HepG2 (cell line): ENCODE measurements at regions not wholly inside any gene's neighbourhood (a gene's known extent, or its start where the extent isn't known, plus 50 kb on each side); places are given as distances from the start of the nearest gene placed in this dataset.
A peak's percentile ranks its signal among the peaks of the same experiment; 100 is the strongest.

Experiments
- ARNTL ChIP-seq: sonication (generic); formaldehyde crosslinking; IDR thresholded peaks from 2 replicates; pipeline ENCODE4 v1.4.0; 2020; ENCODE audit warnings: mild to moderate bottlenecking, missing genetic modification reagents
- CHD2 ChIP-seq: IDR thresholded peaks from 2 replicates; pipeline ENCODE4 v1.6.1; 2011; ENCODE audit warnings: low read depth, low read length, improper control_type of control experiment
- E2F5 ChIP-seq: sonication (generic); formaldehyde crosslinking; conservative IDR thresholded peaks from 2 replicates; pipeline ENCODE4 v1.4.0; 2020; ENCODE audit warnings: missing genetic modification reagents
- FOXA1 ChIP-seq, 2 experiments: fragments of 450-650 bp in 1 of 2; sonication (generic) in 1 of 2; formaldehyde crosslinking in 1 of 2; IDR thresholded peaks; 2 replicates each; pipeline versions ENCODE4 v1.4.0 to v1.6.1; 2016 to 2020; ENCODE audit warnings: missing genetic modification reagents in 1 of 2
- GATAD2A ChIP-seq: IDR thresholded peaks from 2 replicates; pipeline ENCODE4 v1.6.1; 2016
- HBP1 ChIP-seq: IDR thresholded peaks from 2 replicates; pipeline ENCODE4 v1.6.1; 2016; ENCODE audit warnings: low read depth, control low read depth
- IKZF5 ChIP-seq: IDR thresholded peaks from 2 replicates; pipeline ENCODE4 v1.6.1; 2018; ENCODE audit warnings: missing genetic modification reagents, mild to moderate bottlenecking, missing compliant biosample characterization
- NFRKB ChIP-seq: fragments of 450-650 bp; IDR thresholded peaks from 2 replicates; pipeline ENCODE4 v1.6.1; 2017
- ONECUT2 ChIP-seq: sonication (generic); formaldehyde crosslinking; IDR thresholded peaks from 2 replicates; pipeline ENCODE4 v1.4.0; 2020; ENCODE audit warnings: missing genetic modification reagents
- RELA ChIP-seq: sonication (generic); formaldehyde crosslinking; IDR thresholded peaks from 2 replicates; pipeline ENCODE4 v1.4.0; 2020; ENCODE audit warnings: missing genetic modification reagents
- RFX1 ChIP-seq: fragments of 450-650 bp; IDR thresholded peaks from 2 replicates; pipeline ENCODE4 v1.6.1; 2017
- SSRP1 ChIP-seq: IDR thresholded peaks from 2 replicates; pipeline ENCODE4 v1.6.1; 2016; ENCODE audit warnings: control low read depth
- TIGD3 ChIP-seq: sonication (generic); formaldehyde crosslinking; IDR thresholded peaks from 2 replicates; pipeline ENCODE4 v1.5.1; 2020; ENCODE audit warnings: mild to moderate bottlenecking, missing genetic modification reagents, borderline replicate concordance
- XBP1 ChIP-seq: sonication (generic); formaldehyde crosslinking; IDR thresholded peaks from 2 replicates; pipeline ENCODE4 v1.5.0; 2020; ENCODE audit warnings: missing genetic modification reagents
- YEATS2 ChIP-seq: sonication (generic); formaldehyde crosslinking; IDR thresholded peaks from 2 replicates; pipeline ENCODE4 v1.4.0; 2020; ENCODE audit warnings: missing genetic modification reagents, borderline replicate concordance
- ZBTB8A ChIP-seq: sonication (generic); formaldehyde crosslinking; IDR thresholded peaks from 2 replicates; pipeline ENCODE4 v1.4.0; 2020; ENCODE audit warnings: mild to moderate bottlenecking, low read depth, missing genetic modification reagents, borderline replicate concordance
- ZNF232 ChIP-seq: sonication (generic); formaldehyde crosslinking; IDR thresholded peaks from 2 replicates; pipeline ENCODE4 v1.4.0; 2020; ENCODE audit warnings: missing genetic modification reagents, borderline replicate concordance
- ZNF430 ChIP-seq: sonication (generic); formaldehyde crosslinking; IDR thresholded peaks from 2 replicates; pipeline ENCODE4 v1.9.0; 2021; ENCODE audit warnings: mild to moderate bottlenecking, missing genetic modification reagents
- ZNF546 ChIP-seq: sonication (generic); formaldehyde crosslinking; conservative IDR thresholded peaks from 2 replicates; pipeline ENCODE4 v1.8.1; 2023; ENCODE audit warnings: mild to moderate bottlenecking, missing genetic modification reagents
- ZNF660 ChIP-seq: sonication (generic); formaldehyde crosslinking; IDR thresholded peaks from 2 replicates; pipeline ENCODE4 v1.5.1; 2020; ENCODE audit warnings: mild to moderate bottlenecking, low read depth, missing genetic modification reagents, borderline replicate concordance
- ZNF678 ChIP-seq: sonication (generic); formaldehyde crosslinking; IDR thresholded peaks from 2 replicates; pipeline ENCODE4 v1.4.0; 2020; ENCODE audit warnings: mild to moderate bottlenecking, missing genetic modification reagents
- ZSCAN5A ChIP-seq: sonication (generic); formaldehyde crosslinking; IDR thresholded peaks from 2 replicates; pipeline ENCODE4 v1.8.0; 2022; ENCODE audit warnings: mild to moderate bottlenecking, missing genetic modification reagents, borderline replicate concordance
- TF ChIP-seq, protein P1 (sequence below): sonication (generic); formaldehyde crosslinking; IDR thresholded peaks from 2 replicates; pipeline ENCODE4 v1.4.0; 2020; ENCODE audit warnings: missing genetic modification reagents

DNA sequence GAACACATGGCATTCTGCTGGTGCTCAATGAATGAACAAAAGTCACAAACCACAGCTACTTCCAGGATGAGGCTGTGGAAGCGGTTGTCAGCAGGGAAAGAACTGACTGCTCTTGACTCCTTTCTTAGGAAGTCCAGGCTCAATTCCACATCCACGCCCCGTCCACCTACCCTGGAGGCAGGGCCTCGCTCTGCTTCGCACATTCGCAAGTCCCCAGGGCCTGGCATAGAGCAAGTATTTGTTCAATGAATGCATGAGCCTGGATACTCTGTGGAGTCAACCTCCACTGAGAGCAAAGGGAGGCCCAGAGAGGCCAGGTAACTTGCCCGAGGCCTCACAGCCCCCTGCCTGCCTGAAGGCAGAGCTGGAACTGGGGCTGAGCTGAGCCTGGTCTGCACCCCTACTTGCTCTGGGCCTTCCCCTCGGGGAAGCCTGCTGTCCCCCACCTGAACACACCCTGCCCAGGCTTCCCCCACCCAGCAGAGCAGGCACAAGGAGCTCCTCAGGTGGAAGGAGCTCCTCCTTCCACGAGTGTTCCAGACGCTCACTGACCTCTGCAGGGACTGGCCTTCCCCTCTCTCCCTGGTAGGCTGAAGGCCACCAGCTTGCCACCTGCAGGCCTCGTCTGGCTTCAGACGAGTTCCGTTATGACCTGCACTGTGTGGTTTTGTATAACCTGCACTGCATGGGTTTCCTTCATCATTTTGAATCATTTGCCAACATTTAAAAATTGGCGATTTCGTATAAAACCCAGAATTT lies 119.3 kb upstream of the PTPN1 start (continued):
- TF ChIP-seq, protein P1, sequence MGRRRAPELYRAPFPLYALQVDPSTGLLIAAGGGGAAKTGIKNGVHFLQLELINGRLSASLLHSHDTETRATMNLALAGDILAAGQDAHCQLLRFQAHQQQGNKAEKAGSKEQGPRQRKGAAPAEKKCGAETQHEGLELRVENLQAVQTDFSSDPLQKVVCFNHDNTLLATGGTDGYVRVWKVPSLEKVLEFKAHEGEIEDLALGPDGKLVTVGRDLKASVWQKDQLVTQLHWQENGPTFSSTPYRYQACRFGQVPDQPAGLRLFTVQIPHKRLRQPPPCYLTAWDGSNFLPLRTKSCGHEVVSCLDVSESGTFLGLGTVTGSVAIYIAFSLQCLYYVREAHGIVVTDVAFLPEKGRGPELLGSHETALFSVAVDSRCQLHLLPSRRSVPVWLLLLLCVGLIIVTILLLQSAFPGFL (CRISPR knock-in tag), result no peak
- TF ChIP-seq ARNTL (CRISPR knock-in tag) (no peak), ZSCAN5A (no peak; the same call in 1 of the 2 replicates), SSRP1 (CRISPR knock-in tag) (no peak), ZNF660 (CRISPR knock-in tag) (no peak), NFRKB (no peak), FOXA1 (IDR thresholded peaks at IDR 0.05) (no peak), FOXA1 (CRISPR knock-in tag; IDR thresholded peaks at IDR 0.05) (no peak), CHD2 (0 out of 2 replicates have a peak, but pooled peaks have one; percentile 36), RELA (CRISPR knock-in tag) (no peak), IKZF5 (no peak), TIGD3 (CRISPR knock-in tag) (no peak), ZNF430 (CRISPR knock-in tag) (no peak), XBP1 (CRISPR knock-in tag) (no peak), ZNF678 (CRISPR knock-in tag) (peak; percentile 0; the same call in 1 of the 2 replicates), ZNF232 (CRISPR knock-in tag) (no peak), HBP1 (CRISPR knock-in tag) (no peak), ZNF546 (CRISPR knock-in tag) (no peak), RFX1 (no peak), ZBTB8A (CRISPR knock-in tag) (no peak), YEATS2 (CRISPR knock-in tag) (0 out of 2 replicates have a peak, but pooled peaks have one; percentile 16), E2F5 (peak; percentile 34; the same call in 1 of the 2 replicates), ONECUT2 (CRISPR knock-in tag) (no peak), GATAD2A (CRISPR knock-in tag) (no peak)
